ENCODE measurements at regions not wholly inside any gene's neighbourhood (a gene's known extent, or its start where the extent isn't known, plus 50 kb on each side); places are given as distances from the start of the nearest gene placed in this dataset.

DNA sequence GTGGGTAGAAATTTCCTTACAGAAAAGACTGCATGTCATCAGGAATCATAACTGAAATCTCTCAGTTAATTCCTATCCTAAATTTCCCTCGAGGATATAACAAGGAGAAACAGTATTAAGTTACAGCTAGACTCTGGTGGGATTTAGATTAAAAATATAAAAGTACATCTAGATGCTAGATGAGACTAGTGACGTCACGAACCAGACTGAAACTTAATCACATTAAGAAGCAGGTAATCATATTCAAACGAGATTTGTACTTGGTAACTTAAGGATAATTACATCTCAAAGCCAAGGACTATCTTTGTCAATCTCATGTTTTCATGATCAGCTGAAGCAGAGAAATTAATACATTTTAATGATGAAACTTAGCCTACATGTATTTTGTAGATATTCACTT, 130.6 kb downstream of the MTNR1A start:
- no peaks in the 10 kb centered on the region for H3K9me3 ChIP-seq
- DNase-seq: no peak
- no peak overlapping the region for H3K27ac ChIP-seq
- H3K4me1 ChIP-seq: no peaks in the 10 kb centered on the region
- no peaks in the 10 kb centered on the region for H3K27me3 ChIP-seq
- H3K36me3 ChIP-seq: no peaks in the 10 kb centered on the region
- no peak for TF ChIP-seq POLR2A (IDR thresholded peaks at IDR 0.05)
- no peak overlapping the region for H3K4me3 ChIP-seq

DNA sequence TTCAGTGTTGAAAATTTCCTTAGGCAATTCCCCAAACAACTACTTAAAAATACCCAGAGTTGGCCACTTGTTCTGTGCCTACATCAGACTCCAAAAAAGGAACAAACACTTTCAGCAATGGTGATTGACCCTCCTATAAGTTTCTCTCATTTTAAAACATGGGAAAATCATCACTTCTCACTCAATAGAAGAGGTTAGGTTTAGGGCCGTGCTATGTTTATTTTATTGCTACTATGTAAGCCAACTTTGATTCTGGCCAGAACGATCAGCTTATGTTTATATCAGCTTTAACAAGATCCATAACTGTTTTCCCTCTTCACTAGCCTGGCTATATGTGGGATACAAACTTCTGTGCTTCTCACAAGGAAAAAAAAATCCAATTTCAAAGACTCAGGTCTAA, 133.1 kb downstream of the MTNR1A start:
- TF ChIP-seq, protein P1, sequence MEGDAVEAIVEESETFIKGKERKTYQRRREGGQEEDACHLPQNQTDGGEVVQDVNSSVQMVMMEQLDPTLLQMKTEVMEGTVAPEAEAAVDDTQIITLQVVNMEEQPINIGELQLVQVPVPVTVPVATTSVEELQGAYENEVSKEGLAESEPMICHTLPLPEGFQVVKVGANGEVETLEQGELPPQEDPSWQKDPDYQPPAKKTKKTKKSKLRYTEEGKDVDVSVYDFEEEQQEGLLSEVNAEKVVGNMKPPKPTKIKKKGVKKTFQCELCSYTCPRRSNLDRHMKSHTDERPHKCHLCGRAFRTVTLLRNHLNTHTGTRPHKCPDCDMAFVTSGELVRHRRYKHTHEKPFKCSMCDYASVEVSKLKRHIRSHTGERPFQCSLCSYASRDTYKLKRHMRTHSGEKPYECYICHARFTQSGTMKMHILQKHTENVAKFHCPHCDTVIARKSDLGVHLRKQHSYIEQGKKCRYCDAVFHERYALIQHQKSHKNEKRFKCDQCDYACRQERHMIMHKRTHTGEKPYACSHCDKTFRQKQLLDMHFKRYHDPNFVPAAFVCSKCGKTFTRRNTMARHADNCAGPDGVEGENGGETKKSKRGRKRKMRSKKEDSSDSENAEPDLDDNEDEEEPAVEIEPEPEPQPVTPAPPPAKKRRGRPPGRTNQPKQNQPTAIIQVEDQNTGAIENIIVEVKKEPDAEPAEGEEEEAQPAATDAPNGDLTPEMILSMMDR (IDR thresholded peaks at IDR 0.05): no peak
- no peak for DNase-seq
- H3K4me3 ChIP-seq: no peak overlapping the region

DNA sequence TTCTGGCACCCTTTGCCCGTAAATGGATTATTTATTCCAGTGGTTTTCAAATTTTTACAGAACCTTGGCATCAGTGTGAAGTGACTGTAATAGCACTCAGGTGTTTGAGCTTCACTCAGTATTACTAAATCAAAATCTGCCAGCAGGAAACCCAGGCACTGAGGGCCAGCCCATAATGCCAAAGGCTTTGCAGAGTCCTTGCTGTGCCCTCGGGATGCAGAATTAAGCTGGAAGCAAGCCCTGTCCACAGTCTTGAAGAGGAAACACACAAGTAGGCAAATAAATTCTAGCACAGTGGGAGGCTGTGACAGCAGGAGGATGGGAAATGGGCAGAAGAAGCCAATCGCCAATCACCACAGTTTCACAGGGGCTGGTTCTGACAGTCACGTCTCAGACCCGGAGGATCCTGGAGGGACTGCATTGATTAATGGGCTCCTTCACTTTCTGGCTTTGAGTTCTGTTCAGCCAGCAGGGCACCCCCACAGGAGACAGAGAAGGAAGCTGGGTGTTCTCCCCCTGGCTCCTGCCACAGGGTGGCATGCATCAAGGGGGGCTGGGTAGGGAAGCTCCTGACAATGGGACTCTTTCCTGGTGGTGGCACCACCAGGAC, 138.8 kb downstream of the MTNR1A start:
- H3K4me1 ChIP-seq: no peaks in the 10 kb centered on the region
- no peak for TF ChIP-seq POLR2A (IDR thresholded peaks at IDR 0.05)

More for the DNA sequence above, 133.1 kb downstream of the MTNR1A start:
- Histone ChIP-seq H3K4me1 (no peaks in the 10 kb centered on the region), H3K27me3 (no peaks in the 10 kb centered on the region), H3K36me3 (no peaks in the 10 kb centered on the region), H3K9me3 (no peaks in the 10 kb centered on the region), H3K27ac (no peak overlapping the region)

DNA sequence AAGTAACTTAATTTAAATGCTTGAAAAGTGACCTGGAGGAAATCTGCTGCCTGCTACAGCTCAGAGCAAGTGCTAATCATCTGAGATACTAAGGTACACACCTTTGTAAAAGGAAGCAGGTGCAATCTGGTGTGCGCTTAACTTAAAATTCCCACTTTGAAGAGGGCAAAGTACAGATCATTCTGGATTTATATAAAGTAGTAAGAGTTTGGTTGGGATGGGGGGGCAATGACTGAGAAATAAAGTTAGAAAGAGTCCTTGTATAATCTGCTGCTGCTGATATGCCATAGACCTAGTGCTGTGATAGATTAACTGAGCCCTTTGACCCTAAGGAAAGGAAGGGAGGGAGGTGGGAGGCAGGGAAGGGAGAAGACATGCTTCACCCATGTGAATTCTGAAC, 141.0 kb downstream of the MTNR1A start:
- H3K27ac ChIP-seq: no peak overlapping the region
- no peak for TF ChIP-seq POLR2A (IDR thresholded peaks at IDR 0.05)
- no peak for DNase-seq
- no peaks in the 10 kb centered on the region for H3K27me3 ChIP-seq
- H3K4me3 ChIP-seq: no peak overlapping the region
- no peaks in the 10 kb centered on the region for H3K9me3 ChIP-seq
- no peaks in the 10 kb centered on the region for H3K4me1 ChIP-seq
- H3K36me3 ChIP-seq: no peaks in the 10 kb centered on the region

More for the DNA sequence above, 138.8 kb downstream of the MTNR1A start:
- DNase-seq: no peak
- Histone ChIP-seq H3K27ac (no peak overlapping the region), H3K27me3 (no peaks in the 10 kb centered on the region), H3K4me3 (no peak overlapping the region), H3K9me3 (no peaks in the 10 kb centered on the region), H3K36me3 (no peaks in the 10 kb centered on the region)

DNA sequence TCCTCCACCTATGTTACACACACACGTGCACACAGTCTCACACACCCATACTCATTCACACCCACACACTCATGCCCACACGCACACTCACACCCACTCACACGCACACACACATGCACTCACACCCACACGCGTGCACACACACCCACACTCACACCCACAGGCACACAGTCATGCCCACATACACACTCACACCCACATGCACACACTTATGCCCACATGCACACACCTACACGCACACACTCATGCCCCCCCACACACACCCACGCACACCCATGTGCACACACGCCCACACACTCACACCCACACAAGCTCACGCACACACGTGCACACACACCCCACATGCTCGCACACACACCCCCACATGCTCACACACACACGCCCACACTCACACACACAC, 140.0 kb downstream of the F11 start:
- H3K27me3 ChIP-seq: no peaks in the 10 kb centered on the region
- TF ChIP-seq POLR2A (IDR thresholded peaks at IDR 0.05): no peak
- TF ChIP-seq, protein P1 (IDR thresholded peaks at IDR 0.05): no peak
- H3K4me1 ChIP-seq: no peaks in the 10 kb centered on the region
- DNase-seq: no peak
- H3K36me3 ChIP-seq: no peaks in the 10 kb centered on the region
- no peak overlapping the region for H3K4me3 ChIP-seq
- no peak overlapping the region for H3K27ac ChIP-seq
- H3K9me3 ChIP-seq: no peaks in the 10 kb centered on the region

DNA sequence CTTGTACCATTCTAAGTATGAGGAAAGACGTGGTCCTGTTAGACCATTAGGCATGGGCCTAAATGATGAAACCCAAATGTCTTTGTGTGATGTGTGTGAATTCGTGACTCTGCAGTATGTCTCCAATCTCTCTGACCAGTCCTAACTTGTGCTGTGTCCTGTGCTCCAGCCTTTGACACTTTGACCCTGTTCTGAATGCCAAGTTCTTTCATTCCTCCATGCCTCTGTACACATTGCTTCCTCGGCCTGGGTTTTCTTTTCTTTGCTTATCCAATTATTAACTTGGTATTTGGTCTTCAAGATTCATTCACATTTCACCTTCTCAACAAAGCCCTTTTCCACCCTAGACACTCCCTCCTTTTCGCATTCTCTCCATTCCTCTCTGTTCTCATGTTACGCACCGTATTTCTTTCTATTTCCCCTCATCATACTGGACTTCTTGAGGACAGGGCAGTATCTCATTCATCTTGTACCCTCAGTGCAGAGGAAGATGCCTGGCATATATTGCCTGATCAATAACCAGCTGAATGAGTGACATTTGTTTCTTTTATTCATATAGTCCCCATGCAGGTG, 138.7 kb downstream of the F11 start:
- Histone ChIP-seq H3K4me1 (no peaks in the 10 kb centered on the region), H3K9me3 (no peaks in the 10 kb centered on the region), H3K27ac (no peak overlapping the region), H3K4me3 (no peak overlapping the region), H3K27me3 (no peaks in the 10 kb centered on the region), H3K36me3 (no peaks in the 10 kb centered on the region)
- no peak for TF ChIP-seq POLR2A (IDR thresholded peaks at IDR 0.05)
- TF ChIP-seq, protein P1 (IDR thresholded peaks at IDR 0.05): no peak
- DNase-seq: no peak

DNA sequence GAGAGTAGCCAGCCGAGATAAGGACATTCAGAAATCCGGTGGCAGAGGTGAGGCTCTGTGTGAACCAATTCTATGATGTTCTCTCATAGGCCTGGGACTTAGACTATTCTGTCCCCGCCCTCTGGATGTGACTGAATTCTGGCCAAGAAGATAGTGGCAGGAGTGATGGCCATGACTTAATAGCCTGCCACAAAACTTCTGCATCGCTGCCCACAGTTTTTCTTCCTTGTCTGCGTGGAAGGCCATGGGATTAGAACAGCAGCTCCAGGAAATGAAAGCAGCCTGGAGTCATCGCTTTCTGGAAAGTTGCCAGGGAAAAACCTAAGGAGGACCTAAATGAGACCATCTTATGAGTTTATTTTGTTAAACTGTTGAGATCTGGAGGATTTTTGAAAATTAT, 134.7 kb downstream of the F11 start:
- no peak for DNase-seq
- H3K4me3 ChIP-seq: no peak overlapping the region
- no peak overlapping the region for H3K27ac ChIP-seq
- no peaks in the 10 kb centered on the region for H3K9me3 ChIP-seq
- no peaks in the 10 kb centered on the region for H3K4me1 ChIP-seq
- H3K36me3 ChIP-seq: no peaks in the 10 kb centered on the region
- no peak for TF ChIP-seq POLR2A (IDR thresholded peaks at IDR 0.05)
- TF ChIP-seq, protein P1 (IDR thresholded peaks at IDR 0.05): no peak
- H3K27me3 ChIP-seq: no peaks in the 10 kb centered on the region
